Panc1 (cell line): ENCODE measurements at regions not wholly inside any gene's neighbourhood (a gene's known extent, or its start where the extent isn't known, plus 50 kb on each side); places are given as distances from the start of the nearest gene placed in this dataset.

Source experiments
- ATAC-seq: fragments of 200-7000 bp; cut with Tn5 transposase; 2 replicates; pipeline ENCODE4 v1.9.1; 2020; ENCODE audit warnings: mild to moderate bottlenecking, moderate library complexity
- BruUV-seq: library from RNA; stranded (reverse); fragments of 400-500 nt; replicated peaks from 2 replicates; lab custom pipeline; 2021; lab: Mats Ljungman, UMichigan
- CTCF ChIA-PET: fragments of 300-600 bp; sonication (Branson Sonifier 250); formaldehyde crosslinking; loops from one replicate; lab custom pipeline; 2022; ENCODE audit warnings: antibody characterized with exemption; lab: Charles Lee
- POLR2A ChIA-PET: fragments of 300-600 bp; sonication (Branson Sonifier 250); formaldehyde crosslinking; loops from one replicate; lab custom pipeline; 2022; ENCODE audit warnings: antibody characterized with exemption; lab: Charles Lee
- DNase-seq: peaks from one replicate; pipeline ENCODE4 v3.0.0-alpha.2; 2010; ENCODE audit warnings: low read depth, low spot score
- H3K27ac ChIP-seq: 2 replicates; pipeline ENCODE4 v1.5.1; 2011; ENCODE audit warnings: mild to moderate bottlenecking, low read length, inconsistent platforms
- H3K27me3 ChIP-seq: fragments of 200-500 bp; sonication (Bioruptor generic); 2 replicates; pipeline ENCODE4 v1.6.0; 2014; ENCODE audit warnings: low read length, inconsistent platforms; ENCODE audit not compliant: control insufficient read depth, insufficient read depth
- H3K36me3 ChIP-seq: fragments of 200-500 bp; sonication (Bioruptor generic); 2 replicates; pipeline ENCODE4 v1.5.1; 2014; ENCODE audit warnings: inconsistent platforms, mild to moderate bottlenecking, low read length, moderate library complexity; ENCODE audit not compliant: control insufficient read depth, insufficient read depth
- H3K4me1 ChIP-seq: 2 replicates; pipeline ENCODE4 v1.5.1; 2011; ENCODE audit warnings: inconsistent platforms, mild to moderate bottlenecking, low read length, moderate library complexity; ENCODE audit not compliant: control insufficient read depth, insufficient read depth
- H3K4me3 ChIP-seq, 2 experiments: 2 replicates each; pipeline ENCODE4 v1.5.1; 2011 to 2012; ENCODE audit warnings: low read depth in 2 of 2, low read length in 2 of 2, mild to moderate bottlenecking in 2 of 2, inconsistent platforms in 1 of 2, moderate library complexity in 1 of 2
- H3K9me3 ChIP-seq: fragments of 200-500 bp; sonication (Bioruptor generic); 2 replicates; pipeline ENCODE4 v1.5.1; 2014; ENCODE audit warnings: low read depth, mild to moderate bottlenecking, inconsistent platforms, low read length, moderate library complexity; ENCODE audit not compliant: control insufficient read depth, insufficient read depth
- POLR2AphosphoS5 ChIP-seq: IDR thresholded peaks from 2 replicates; pipeline ENCODE4 v1.6.1; 2012; ENCODE audit warnings: mild to moderate bottlenecking, low read depth, low read length, moderate library complexity
- SIN3A ChIP-seq: IDR thresholded peaks from 2 replicates; pipeline ENCODE4 v1.6.1; 2012; ENCODE audit warnings: low read depth, mild to moderate bottlenecking, low read length, moderate library complexity, borderline replicate concordance; ENCODE audit not compliant: insufficient read depth
- TCF7L2 ChIP-seq: IDR thresholded peaks from 2 replicates; pipeline ENCODE4 v1.6.1; 2011; ENCODE audit warnings: mild to moderate bottlenecking, low read depth, low read length, inconsistent platforms
- in situ Hi-C: cut with HindIII; loops from 2 replicates; pipeline ENCODE4 v1.10.0; 2016; ENCODE audit warnings: low sequenced_read_pairs, low pct_unique_long_range_greater_than_20kb
- intact Hi-C: fragments of 100-400 bp; cut with micrococcal nuclease; formaldehyde crosslinking; loops from one replicate; pipeline ENCODE4 v1.10.0; 2022; ENCODE audit not compliant: unreplicated experiment
- TF ChIP-seq, protein P1 (sequence below): fragments of 450-650 bp; IDR thresholded peaks from 2 replicates; pipeline ENCODE4 v1.5.1; 2017; ENCODE audit warnings: mild to moderate bottlenecking
- TF ChIP-seq, protein P2 (sequence below), 2 experiments: IDR thresholded peaks; 2 replicates each; pipeline ENCODE4 v1.6.1; 2011 to 2012; ENCODE audit warnings: low read depth in 2 of 2, control low read depth in 1 of 2, low read length in 1 of 2, mild to moderate bottlenecking in 1 of 2, moderate library complexity in 1 of 2; ENCODE audit not compliant: insufficient read depth in 1 of 2

DNA sequence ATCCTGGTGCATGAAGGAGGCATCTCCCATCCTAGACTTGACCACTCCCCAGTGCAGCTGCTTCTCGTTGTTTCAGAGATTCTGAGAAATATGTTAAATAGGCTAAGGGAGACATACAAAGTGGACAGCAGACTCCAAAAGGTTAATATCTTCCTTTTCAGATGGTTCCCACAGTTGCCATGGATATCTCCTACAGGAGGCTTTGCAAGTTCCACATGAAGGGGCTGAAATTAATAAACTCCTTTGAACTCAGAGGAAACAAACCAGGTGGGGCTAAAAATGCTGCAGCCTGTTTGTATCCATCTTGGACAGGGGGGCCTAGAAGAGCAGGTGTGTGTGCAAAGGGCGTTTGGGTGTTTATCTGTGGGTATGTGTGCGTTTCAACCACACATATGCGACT, 257.4 kb upstream of the XYLT1 start:
- H3K27ac ChIP-seq, result no peak overlapping the region

DNA sequence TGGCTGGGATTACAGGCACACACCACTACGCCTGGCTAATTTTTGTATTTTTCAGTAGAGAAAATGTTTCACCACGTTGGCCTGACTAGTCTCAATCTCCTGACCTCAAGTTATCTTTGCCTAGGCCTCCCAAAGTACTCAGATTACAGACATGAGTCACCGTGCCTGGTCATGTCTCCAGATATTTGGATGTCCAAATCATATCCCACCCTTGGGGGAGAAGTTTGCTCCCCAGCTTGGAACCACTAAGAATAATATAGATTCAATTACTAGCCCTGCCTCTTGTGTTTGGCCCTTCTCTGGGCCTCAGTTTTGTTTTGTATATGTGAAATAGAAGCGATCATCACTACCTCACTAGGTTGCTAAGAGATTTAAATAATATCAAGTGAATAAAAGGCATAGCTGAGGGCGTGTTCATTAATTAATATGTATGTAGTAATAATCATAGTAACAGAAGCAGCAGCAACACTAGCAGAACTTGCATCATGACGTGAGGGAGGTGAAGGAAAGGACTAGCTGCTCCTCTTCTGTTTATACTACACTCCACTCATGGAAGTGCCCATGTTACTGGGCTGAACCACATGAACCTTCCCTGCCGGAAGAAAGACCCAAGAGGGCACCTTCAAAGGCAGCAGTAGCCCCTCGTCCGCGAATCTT, 253.6 kb upstream of the XYLT1 start:
- H3K27ac ChIP-seq, result no peak overlapping the region
- intact Hi-C loops (no loop called here), in situ Hi-C loops (no loop called here)
- CTCF ChIA-PET, result no interaction called here
- H3K9me3 ChIP-seq, result no peaks in the 10 kb centered on the region
- TF ChIP-seq POLR2AphosphoS5 (no peak), SIN3A (no peak), TCF7L2 (no peak)
- TF ChIP-seq, protein P1, sequence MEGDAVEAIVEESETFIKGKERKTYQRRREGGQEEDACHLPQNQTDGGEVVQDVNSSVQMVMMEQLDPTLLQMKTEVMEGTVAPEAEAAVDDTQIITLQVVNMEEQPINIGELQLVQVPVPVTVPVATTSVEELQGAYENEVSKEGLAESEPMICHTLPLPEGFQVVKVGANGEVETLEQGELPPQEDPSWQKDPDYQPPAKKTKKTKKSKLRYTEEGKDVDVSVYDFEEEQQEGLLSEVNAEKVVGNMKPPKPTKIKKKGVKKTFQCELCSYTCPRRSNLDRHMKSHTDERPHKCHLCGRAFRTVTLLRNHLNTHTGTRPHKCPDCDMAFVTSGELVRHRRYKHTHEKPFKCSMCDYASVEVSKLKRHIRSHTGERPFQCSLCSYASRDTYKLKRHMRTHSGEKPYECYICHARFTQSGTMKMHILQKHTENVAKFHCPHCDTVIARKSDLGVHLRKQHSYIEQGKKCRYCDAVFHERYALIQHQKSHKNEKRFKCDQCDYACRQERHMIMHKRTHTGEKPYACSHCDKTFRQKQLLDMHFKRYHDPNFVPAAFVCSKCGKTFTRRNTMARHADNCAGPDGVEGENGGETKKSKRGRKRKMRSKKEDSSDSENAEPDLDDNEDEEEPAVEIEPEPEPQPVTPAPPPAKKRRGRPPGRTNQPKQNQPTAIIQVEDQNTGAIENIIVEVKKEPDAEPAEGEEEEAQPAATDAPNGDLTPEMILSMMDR, result no peak
- TF ChIP-seq, protein P2, sequence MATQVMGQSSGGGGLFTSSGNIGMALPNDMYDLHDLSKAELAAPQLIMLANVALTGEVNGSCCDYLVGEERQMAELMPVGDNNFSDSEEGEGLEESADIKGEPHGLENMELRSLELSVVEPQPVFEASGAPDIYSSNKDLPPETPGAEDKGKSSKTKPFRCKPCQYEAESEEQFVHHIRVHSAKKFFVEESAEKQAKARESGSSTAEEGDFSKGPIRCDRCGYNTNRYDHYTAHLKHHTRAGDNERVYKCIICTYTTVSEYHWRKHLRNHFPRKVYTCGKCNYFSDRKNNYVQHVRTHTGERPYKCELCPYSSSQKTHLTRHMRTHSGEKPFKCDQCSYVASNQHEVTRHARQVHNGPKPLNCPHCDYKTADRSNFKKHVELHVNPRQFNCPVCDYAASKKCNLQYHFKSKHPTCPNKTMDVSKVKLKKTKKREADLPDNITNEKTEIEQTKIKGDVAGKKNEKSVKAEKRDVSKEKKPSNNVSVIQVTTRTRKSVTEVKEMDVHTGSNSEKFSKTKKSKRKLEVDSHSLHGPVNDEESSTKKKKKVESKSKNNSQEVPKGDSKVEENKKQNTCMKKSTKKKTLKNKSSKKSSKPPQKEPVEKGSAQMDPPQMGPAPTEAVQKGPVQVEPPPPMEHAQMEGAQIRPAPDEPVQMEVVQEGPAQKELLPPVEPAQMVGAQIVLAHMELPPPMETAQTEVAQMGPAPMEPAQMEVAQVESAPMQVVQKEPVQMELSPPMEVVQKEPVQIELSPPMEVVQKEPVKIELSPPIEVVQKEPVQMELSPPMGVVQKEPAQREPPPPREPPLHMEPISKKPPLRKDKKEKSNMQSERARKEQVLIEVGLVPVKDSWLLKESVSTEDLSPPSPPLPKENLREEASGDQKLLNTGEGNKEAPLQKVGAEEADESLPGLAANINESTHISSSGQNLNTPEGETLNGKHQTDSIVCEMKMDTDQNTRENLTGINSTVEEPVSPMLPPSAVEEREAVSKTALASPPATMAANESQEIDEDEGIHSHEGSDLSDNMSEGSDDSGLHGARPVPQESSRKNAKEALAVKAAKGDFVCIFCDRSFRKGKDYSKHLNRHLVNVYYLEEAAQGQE (IDR thresholded peaks at IDR 0.05; ENCODE audit: insufficient read depth in 1 of 2, low read depth in 2 of 2, low read length in 1 of 2), result no peak
- POLR2A ChIA-PET, result no interaction called here
- no TSS peak for BruUV-seq
- H3K4me3 ChIP-seq, result no peak overlapping the region
- no peaks in the 10 kb centered on the region for H3K4me1 ChIP-seq
- H3K36me3 ChIP-seq, result no peaks in the 10 kb centered on the region
- no peak for DNase-seq
- H3K27me3 ChIP-seq, result no peaks in the 10 kb centered on the region
- no peak for ATAC-seq

More for the DNA sequence above, 257.4 kb upstream of the XYLT1 start:
- Histone ChIP-seq H3K4me1 (no peaks in the 10 kb centered on the region), H3K4me3 (no peak overlapping the region), H3K36me3 (no peaks in the 10 kb centered on the region), H3K27me3 (no peaks in the 10 kb centered on the region), H3K9me3 (no peaks in the 10 kb centered on the region)
- CTCF ChIA-PET, result no interaction called here
- DNase-seq (no peak), ATAC-seq (no peak)
- TF ChIP-seq POLR2AphosphoS5, result no peak
- TF ChIP-seq, protein P1, result no peak
- no peak for TF ChIP-seq TCF7L2
- TF ChIP-seq, protein P2 (IDR thresholded peaks at IDR 0.05; ENCODE audit: insufficient read depth in 1 of 2, low read depth in 2 of 2, low read length in 1 of 2), result no peak
- TF ChIP-seq SIN3A, result no peak
- BruUV-seq, result no TSS peak
- POLR2A ChIA-PET, result no interaction called here
- in situ Hi-C loops, result no loop called here
- intact Hi-C loops, result no loop called here
